ENCODE measurements at regions not wholly inside any gene's neighbourhood (a gene's known extent, or its start where the extent isn't known, plus 50 kb on each side); places are given as distances from the start of the nearest gene placed in this dataset.

- no peak for DNase-seq (ENCODE audit: low read depth in 2 of 2)
Measured at GRCh38 chr2:76455910-76456309, 745.2 kb upstream of the GCFC2 start.

GRCh38 chr2:76450024-76450475, 739.3 kb upstream of the GCFC2 start:
- no peak for DNase-seq (ENCODE audit: low read depth in 2 of 2)

- no peak for DNase-seq (ENCODE audit: low read depth in 2 of 2)
Measured at GRCh38 chr2:76448956-76449355, 738.2 kb upstream of the GCFC2 start.

GRCh38 chr2:76447294-76447693, 736.6 kb upstream of the GCFC2 start:
- DNase-seq (ENCODE audit: low read depth in 2 of 2), result no peak

GRCh38 chr2:76446872-76447271, 736.2 kb upstream of the GCFC2 start:
- DNase-seq (ENCODE audit: low read depth in 2 of 2), result no peak

GRCh38 chr2:76445880-76446279, 735.2 kb upstream of the GCFC2 start:
- no peak for DNase-seq (ENCODE audit: low read depth in 2 of 2)

GRCh38 chr2:76444732-76445131, 734.0 kb upstream of the GCFC2 start:
- no peak for DNase-seq (ENCODE audit: low read depth in 2 of 2)

GRCh38 chr2:76437564-76437963, 726.8 kb upstream of the GCFC2 start:
- no peak for DNase-seq (ENCODE audit: low read depth in 2 of 2)

- DNase-seq (ENCODE audit: low read depth in 2 of 2), result no peak
Measured at GRCh38 chr2:76429374-76429773, 718.7 kb upstream of the GCFC2 start.

- DNase-seq (ENCODE audit: low read depth in 2 of 2), result no peak
Measured at GRCh38 chr2:76427452-76427851, 716.7 kb upstream of the GCFC2 start.

- DNase-seq (ENCODE audit: low read depth in 2 of 2), result no peak
Measured at GRCh38 chr2:76415821-76416220, 705.1 kb upstream of the GCFC2 start.

- no peak for DNase-seq (ENCODE audit: low read depth in 2 of 2)
Measured at GRCh38 chr2:76413436-76413835, 702.7 kb upstream of the GCFC2 start.

GRCh38 chr2:76406134-76406855, 695.6 kb upstream of the GCFC2 start:
- DNase-seq (ENCODE audit: low read depth in 2 of 2), result no peak

GRCh38 chr2:76393356-76393755, 682.6 kb upstream of the GCFC2 start:
- no peak for DNase-seq (ENCODE audit: low read depth in 2 of 2)

- DNase-seq (ENCODE audit: low read depth in 2 of 2), result no peak
Measured at GRCh38 chr2:76391678-76392077, 681.0 kb upstream of the GCFC2 start.

- no peak for DNase-seq (ENCODE audit: low read depth in 2 of 2)
Measured at GRCh38 chr2:76387294-76387693, 676.6 kb upstream of the GCFC2 start.

GRCh38 chr2:76385943-76386342, 675.2 kb upstream of the GCFC2 start:
- no peak for DNase-seq (ENCODE audit: low read depth in 2 of 2)

- no peak for DNase-seq (ENCODE audit: low read depth in 2 of 2)
Measured at GRCh38 chr2:76381624-76382023, 670.9 kb upstream of the GCFC2 start.

- no peak for DNase-seq (ENCODE audit: low read depth in 2 of 2)
Measured at GRCh38 chr2:76378140-76378539, 667.4 kb upstream of the GCFC2 start.

- DNase-seq (ENCODE audit: low read depth in 2 of 2), result no peak
Measured at GRCh38 chr2:76341439-76341838, 630.7 kb upstream of the GCFC2 start.

GRCh38 chr2:76332871-76333270, 622.2 kb upstream of the GCFC2 start:
- DNase-seq (ENCODE audit: low read depth in 2 of 2), result no peak

- DNase-seq (ENCODE audit: low read depth in 2 of 2), result no peak
Measured at GRCh38 chr2:76330865-76331264, 620.1 kb upstream of the GCFC2 start.

- DNase-seq (ENCODE audit: low read depth in 2 of 2), result no peak
Measured at GRCh38 chr2:76326636-76327035, 615.9 kb upstream of the GCFC2 start.

- DNase-seq (ENCODE audit: low read depth in 2 of 2), result no peak
Measured at GRCh38 chr2:76323381-76323780, 612.7 kb upstream of the GCFC2 start.
